Left ventricle myocardium inferior (tissue), 1 donor: ENCODE measurements at regions not wholly inside any gene's neighbourhood (a gene's known extent, or its start where the extent isn't known, plus 50 kb on each side); places are given as distances from the start of the nearest gene placed in this dataset.

Source experiments
- DNase-seq: peaks from one replicate; pipeline ENCODE4 v3.0.0-alpha.2; 2020
- H3K27ac ChIP-seq: fragments of 200-600 bp; replicated peaks from 2 replicates; pipeline ENCODE4 v1.8.0; 2021
- H3K27me3 ChIP-seq: fragments of 200-600 bp; 2 replicates; pipeline ENCODE4 v1.8.0; 2021; ENCODE audit warnings: low read depth
- H3K36me3 ChIP-seq: fragments of 200-600 bp; 2 replicates; pipeline ENCODE4 v1.8.0; 2021
- H3K4me1 ChIP-seq: fragments of 200-600 bp; 2 replicates; pipeline ENCODE4 v1.8.0; 2021
- H3K4me3 ChIP-seq: fragments of 200-600 bp; 2 replicates; pipeline ENCODE4 v1.8.0; 2021; ENCODE audit warnings: mild to moderate bottlenecking, moderate library complexity
- H3K9me3 ChIP-seq: fragments of 200-600 bp; replicated peaks from 2 replicates; pipeline ENCODE4 v1.8.0; 2021
- CTCF ChIP-seq: fragments of 200-600 bp; IDR thresholded peaks from 2 replicates; pipeline ENCODE4 v1.8.0; 2021; ENCODE audit warnings: antibody characterized with exemption, mild to moderate bottlenecking, borderline replicate concordance
- intact Hi-C: fragments of 100-400 bp; cut with micrococcal nuclease; formaldehyde crosslinking; loops from one replicate; pipeline ENCODE4 v1.11.0; 2022
- donor health status: DM: no; HTN: yes; CAD: no; lungs with severe emphysema.

- Histone ChIP-seq H3K9me3 (no peaks in the 10 kb centered on the region), H3K4me3 (no peak overlapping the region), H3K4me1 (no peaks in the 10 kb centered on the region), H3K27me3 (no peaks in the 10 kb centered on the region), H3K36me3 (no peaks in the 10 kb centered on the region), H3K27ac (no peak overlapping the region)
- intact Hi-C loops = no loop called here
- no peak for DNase-seq
- TF ChIP-seq CTCF = no peak
These were observed 395.6 kb downstream of the BCAT1 start for GRCh38 chr12:24553259-24553658.

DNA sequence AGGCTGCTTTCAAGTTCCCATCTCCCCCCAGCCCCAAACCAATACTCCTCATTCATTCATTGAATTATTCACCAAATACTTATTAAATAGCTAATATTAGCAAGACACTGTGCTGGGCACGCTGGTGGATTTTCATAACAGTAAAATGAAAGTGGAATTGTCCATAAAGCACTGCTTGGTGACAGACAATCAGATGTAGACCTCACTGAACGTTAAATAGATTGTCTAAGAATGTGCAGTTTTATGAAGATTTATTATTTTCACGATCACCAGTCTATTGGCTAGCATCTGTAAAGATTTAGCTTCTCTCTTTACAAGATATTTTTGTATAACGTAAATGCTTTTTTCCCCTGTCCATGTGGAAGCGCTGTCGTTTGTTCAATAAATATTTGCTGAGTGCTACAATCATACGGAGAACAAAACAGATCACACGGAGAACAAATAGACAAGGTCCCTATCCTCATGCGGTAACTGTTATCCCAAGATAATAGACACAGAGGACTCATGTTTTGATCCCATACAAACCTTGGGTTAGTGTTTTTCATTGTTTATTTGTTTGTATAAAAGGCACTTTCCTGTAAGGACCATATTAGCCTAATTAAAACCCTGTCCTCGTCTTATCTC, 397.6 kb downstream of the BCAT1 start:
- no peak for TF ChIP-seq CTCF
- H3K36me3 ChIP-seq = no peaks in the 10 kb centered on the region
- H3K4me3 ChIP-seq = no peak overlapping the region
- no peak overlapping the region for H3K27ac ChIP-seq
- DNase-seq = no peak
- H3K27me3 ChIP-seq = no peaks in the 10 kb centered on the region
- H3K4me1 ChIP-seq = no peaks in the 10 kb centered on the region
- intact Hi-C loops = no loop called here
- H3K9me3 ChIP-seq = no peaks in the 10 kb centered on the region

- DNase-seq = no peak
- H3K27me3 ChIP-seq = no peaks in the 10 kb centered on the region
- H3K36me3 ChIP-seq = no peaks in the 10 kb centered on the region
- no peaks in the 10 kb centered on the region for H3K9me3 ChIP-seq
- no peaks in the 10 kb centered on the region for H3K4me1 ChIP-seq
- H3K4me3 ChIP-seq = no peak overlapping the region
- TF ChIP-seq CTCF = no peak
- no peak overlapping the region for H3K27ac ChIP-seq
- intact Hi-C loops = no loop called here
These were observed 398.3 kb downstream of the BCAT1 start for GRCh38 chr12:24550609-24551008.

- no peaks in the 10 kb centered on the region for H3K9me3 ChIP-seq
- DNase-seq = no peak
- no peak for TF ChIP-seq CTCF
- intact Hi-C loops = no loop called here
- H3K27ac ChIP-seq = no peak overlapping the region
- no peaks in the 10 kb centered on the region for H3K27me3 ChIP-seq
- no peaks in the 10 kb centered on the region for H3K36me3 ChIP-seq
- no peaks in the 10 kb centered on the region for H3K4me1 ChIP-seq
- H3K4me3 ChIP-seq = no peak overlapping the region
These were observed 402.2 kb downstream of the BCAT1 start for GRCh38 chr12:24546661-24547060.

GRCh38 chr12:24546084-24546483, 402.8 kb downstream of the BCAT1 start:
- no peaks in the 10 kb centered on the region for H3K36me3 ChIP-seq
- H3K27me3 ChIP-seq = no peaks in the 10 kb centered on the region
- H3K4me3 ChIP-seq = no peak overlapping the region
- intact Hi-C loops = no loop called here
- no peak for DNase-seq
- no peak overlapping the region for H3K27ac ChIP-seq
- no peak for TF ChIP-seq CTCF
- H3K4me1 ChIP-seq = no peaks in the 10 kb centered on the region
- no peaks in the 10 kb centered on the region for H3K9me3 ChIP-seq
